Brain microvascular endothelial cell (primary cell): ENCODE measurements at regions not wholly inside any gene's neighbourhood (a gene's known extent, or its start where the extent isn't known, plus 50 kb on each side); places are given as distances from the start of the nearest gene placed in this dataset.
A peak's percentile ranks its signal among the peaks of the same experiment; 100 is the strongest.

Experiments used
- DNase-seq: peaks from one replicate; pipeline ENCODE4 v3.0.0-alpha.2; 2020
- H3K27ac ChIP-seq: fragments of 250-450 bp; sonication (Bioruptor Pico); 2 replicates; pipeline ENCODE4 v1.5.1; 2020; ENCODE audit warnings: mild to moderate bottlenecking, moderate library complexity
- H3K27me3 ChIP-seq: fragments of 250-450 bp; sonication (Bioruptor Pico); replicated peaks from 2 replicates; pipeline ENCODE4 v1.5.1; 2020; ENCODE audit warnings: mild to moderate bottlenecking
- H3K36me3 ChIP-seq: fragments of 250-450 bp; sonication (Bioruptor Pico); replicated peaks from 2 replicates; pipeline ENCODE4 v1.5.1; 2020; ENCODE audit warnings: mild to moderate bottlenecking
- H3K4me3 ChIP-seq: 2 replicates; pipeline ENCODE4 v1.5.1; 2011; ENCODE audit warnings: low read depth, mild to moderate bottlenecking, control low read depth, low read length, moderate library complexity
- CTCF ChIP-seq: IDR thresholded peaks from 2 replicates; pipeline ENCODE4 v1.5.1; 2011; ENCODE audit warnings: low read depth, mild to moderate bottlenecking, moderate library complexity, low read length, control low read depth, inconsistent platforms; ENCODE audit errors: missing control alignments
- in situ Hi-C: cut with HindIII; loops from 2 replicates; pipeline ENCODE4 v1.10.0; 2017; ENCODE audit warnings: low sequenced_read_pairs, low pct_ligation_motif_present

GRCh38 chr16:17802571-17802970 is 331.8 kb upstream of the XYLT1 start:
- Histone ChIP-seq H3K27me3 (no peaks in the 10 kb centered on the region), H3K27ac (no peak overlapping the region), H3K4me3 (no peak overlapping the region), H3K36me3 (no peaks in the 10 kb centered on the region)
- no peak for TF ChIP-seq CTCF
- in situ Hi-C loops, result no loop called here
- no peak for DNase-seq

GRCh38 chr16:17801068-17801467 is 330.3 kb upstream of the XYLT1 start:
- in situ Hi-C loops, result no loop called here
- Histone ChIP-seq H3K4me3 (no peak overlapping the region), H3K27me3 (no peaks in the 10 kb centered on the region)

GRCh38 chr16:17798716-17799115 is 328.0 kb upstream of the XYLT1 start:
- Histone ChIP-seq H3K27me3 (no peaks in the 10 kb centered on the region), H3K36me3 (no peaks in the 10 kb centered on the region), H3K27ac (no peak overlapping the region), H3K4me3 (no peak overlapping the region)
- in situ Hi-C loops, result no loop called here
- DNase-seq, result no peak
- no peak for TF ChIP-seq CTCF

More at GRCh38 chr16:17801068-17801467, 330.3 kb upstream of the XYLT1 start:
- DNase-seq, result no peak
- no peak for TF ChIP-seq CTCF
- Histone ChIP-seq H3K27ac (peak overlapping the region; percentile 23), H3K36me3 (no peaks in the 10 kb centered on the region)

GRCh38 chr16:17793354-17793753 is 322.6 kb upstream of the XYLT1 start:
- Histone ChIP-seq H3K4me3 (no peak overlapping the region), H3K27ac (no peak overlapping the region), H3K27me3 (no peaks in the 10 kb centered on the region), H3K36me3 (no peaks in the 10 kb centered on the region)
- DNase-seq, result no peak
- TF ChIP-seq CTCF, result no peak
- in situ Hi-C loops, result no loop called here

- no peak for TF ChIP-seq CTCF
- Histone ChIP-seq H3K27me3 (no peaks in the 10 kb centered on the region), H3K36me3 (no peaks in the 10 kb centered on the region), H3K27ac (no peak overlapping the region), H3K4me3 (no peak overlapping the region)
- peak; percentile 60 for DNase-seq
- in situ Hi-C loops, result no loop called here
These were observed 313.3 kb upstream of the XYLT1 start for GRCh38 chr16:17784073-17784472.

GRCh38 chr16:17780181-17780580 is 309.4 kb upstream of the XYLT1 start:
- peak; percentile 64 for DNase-seq
- TF ChIP-seq CTCF, result no peak

More at GRCh38 chr16:17780181-17780580, 309.4 kb upstream of the XYLT1 start:
- Histone ChIP-seq H3K27ac (peak overlapping the region; percentile 66), H3K27me3 (no peaks in the 10 kb centered on the region), H3K4me3 (no peak overlapping the region), H3K36me3 (no peaks in the 10 kb centered on the region)
- in situ Hi-C loops, result no loop called here
